ENCODE measurements at regions not wholly inside any gene's neighbourhood (a gene's known extent, or its start where the extent isn't known, plus 50 kb on each side); places are given as distances from the start of the nearest gene placed in this dataset.

GRCh38 chrX:147376601-147377422 is 534.9 kb upstream of the FMR1 start (continued):
- TF ChIP-seq EGR1 (IDR thresholded peaks at IDR 0.05; ENCODE audit: borderline replicate concordance, low read depth, low read length) = no peak
- TF ChIP-seq KDM4A (IDR thresholded peaks at IDR 0.05; ENCODE audit: low read depth, low read length, severe bottlenecking) = no peak
- TF ChIP-seq CREB1 (IDR thresholded peaks at IDR 0.05) = no peak

All from H1 (cell line).